OCI-LY3 (cell line): ENCODE measurements at regions not wholly inside any gene's neighbourhood (a gene's known extent, or its start where the extent isn't known, plus 50 kb on each side); places are given as distances from the start of the nearest gene placed in this dataset.

Experiments used
- CTCF ChIP-seq: fragments of 200-600, 300-600 bp; sonication (generic); IDR thresholded peaks from 2 replicates; pipeline ENCODE4 v1.5.1; 2014; ENCODE audit warnings: antibody characterized with exemption, low read length, low read depth
- EZH2phosphoT487 ChIP-seq: fragments of 200-600 bp; shearing (Covaris generic); IDR thresholded peaks from 2 replicates; pipeline ENCODE4 v1.6.1; 2018; ENCODE audit warnings: antibody characterized with exemption, mixed run types, low read depth

GRCh38 chr4:66571145-66571695 is 900.9 kb upstream of the EPHA5 start:
- TF ChIP-seq CTCF (no peak), EZH2phosphoT487 (no peak)
